ENCODE measurements at regions not wholly inside any gene's neighbourhood (a gene's known extent, or its start where the extent isn't known, plus 50 kb on each side); places are given as distances from the start of the nearest gene placed in this dataset.

DNA sequence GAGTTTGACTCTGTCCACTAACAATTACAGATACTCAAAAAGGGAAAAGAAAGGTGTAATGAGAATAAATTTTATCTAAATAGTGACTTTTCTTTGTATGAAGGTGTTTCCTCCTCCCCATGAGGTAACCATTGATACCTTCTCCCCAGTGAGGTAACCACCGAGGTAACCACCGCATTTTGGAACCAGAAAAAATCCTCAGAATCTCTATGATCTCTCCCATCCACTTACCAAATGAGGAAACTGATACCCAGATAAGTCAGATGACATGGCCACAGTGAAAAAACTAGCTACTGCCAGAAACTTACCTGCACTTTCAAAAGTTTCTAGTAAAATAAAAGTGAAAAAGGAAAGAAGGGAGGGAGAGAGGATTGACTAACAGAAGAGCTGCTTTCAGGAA, 124.0 kb upstream of the FNDC3A start:
- no peak overlapping the region for H3K4me3 ChIP-seq (replicated peaks; ENCODE audit: insufficient read depth, low read length)
- no peaks in the 10 kb centered on the region for H3K27me3 ChIP-seq (ENCODE audit: insufficient read depth, poor library complexity, severe bottlenecking)
- TF ChIP-seq CTCF (IDR thresholded peaks at IDR 0.05; ENCODE audit: insufficient read depth, low read length) (no peak), SPI1 (IDR thresholded peaks at IDR 0.05; ENCODE audit: borderline replicate concordance, low read depth) (no peak), GABPA (IDR thresholded peaks at IDR 0.05; ENCODE audit: low read depth) (no peak), REST (IDR thresholded peaks at IDR 0.05; ENCODE audit: insufficient replicate concordance, low read depth) (no peak), POLR2AphosphoS5 (IDR thresholded peaks at IDR 0.05; ENCODE audit: low read depth) (no peak)
- no peak overlapping the region for H3K27ac ChIP-seq (replicated peaks)
- DNase-seq (ENCODE audit: low read depth in 1 of 2, low spot score in 1 of 2) = no peak

GRCh38 chr13:48852911-48853727, 122.6 kb upstream of the FNDC3A start:
- TF ChIP-seq CTCF (IDR thresholded peaks at IDR 0.05; ENCODE audit: insufficient read depth, low read length) = no peak
- TF ChIP-seq POLR2AphosphoS5 (IDR thresholded peaks at IDR 0.05; ENCODE audit: low read depth) = no peak
- TF ChIP-seq GABPA (IDR thresholded peaks at IDR 0.05; ENCODE audit: low read depth) = no peak
- no peak for TF ChIP-seq REST (IDR thresholded peaks at IDR 0.05; ENCODE audit: insufficient replicate concordance, low read depth)
- no peak for TF ChIP-seq SPI1 (IDR thresholded peaks at IDR 0.05; ENCODE audit: borderline replicate concordance, low read depth)
- no peak for DNase-seq (ENCODE audit: low read depth in 1 of 2, low spot score in 1 of 2)

GRCh38 chr13:48853728-48854102, 122.0 kb upstream of the FNDC3A start:
- H3K27ac ChIP-seq (replicated peaks) = no peak overlapping the region
- H3K27me3 ChIP-seq (ENCODE audit: insufficient read depth, poor library complexity, severe bottlenecking) = no peaks in the 10 kb centered on the region
- DNase-seq (ENCODE audit: low read depth in 1 of 2, low spot score in 1 of 2) = no peak
- TF ChIP-seq REST (IDR thresholded peaks at IDR 0.05; ENCODE audit: insufficient replicate concordance, low read depth) = no peak
- TF ChIP-seq GABPA (IDR thresholded peaks at IDR 0.05; ENCODE audit: low read depth) = no peak
- no peak for TF ChIP-seq CTCF (IDR thresholded peaks at IDR 0.05; ENCODE audit: insufficient read depth, low read length)
- TF ChIP-seq SPI1 (IDR thresholded peaks at IDR 0.05; ENCODE audit: borderline replicate concordance, low read depth) = no peak
- no peak for TF ChIP-seq POLR2AphosphoS5 (IDR thresholded peaks at IDR 0.05; ENCODE audit: low read depth)
- H3K4me3 ChIP-seq (replicated peaks; ENCODE audit: insufficient read depth, low read length) = no peak overlapping the region

More at GRCh38 chr13:48852911-48853727, 122.6 kb upstream of the FNDC3A start:
- Histone ChIP-seq H3K27ac (replicated peaks) (no peak overlapping the region), H3K27me3 (ENCODE audit: insufficient read depth, poor library complexity, severe bottlenecking) (no peaks in the 10 kb centered on the region), H3K4me3 (replicated peaks; ENCODE audit: insufficient read depth, low read length) (no peak overlapping the region)

All from HL-60 (cell line).